ENCODE measurements at regions not wholly inside any gene's neighbourhood (a gene's known extent, or its start where the extent isn't known, plus 50 kb on each side); places are given as distances from the start of the nearest gene placed in this dataset.

DNA sequence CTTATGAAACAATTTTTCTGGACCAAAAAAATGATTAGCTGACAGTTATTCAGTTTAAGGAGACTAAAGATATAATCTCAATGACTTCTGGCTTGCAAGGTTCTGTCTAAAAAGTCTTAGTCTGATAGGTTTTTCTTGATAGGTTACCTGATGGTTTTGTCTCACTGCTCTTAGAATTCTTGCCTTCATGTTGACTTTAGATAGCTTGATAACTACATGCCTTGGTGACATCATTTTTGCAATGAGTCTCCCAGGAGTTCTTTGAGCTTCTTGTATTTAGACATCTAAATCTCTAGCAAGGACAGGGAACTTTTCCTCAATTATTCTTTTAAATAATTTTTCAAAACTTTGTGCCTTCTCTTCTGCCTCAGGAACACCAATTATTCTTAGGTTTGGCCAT is 1965.3 kb downstream of the ARAP2 start:
- TF ChIP-seq, protein P1, sequence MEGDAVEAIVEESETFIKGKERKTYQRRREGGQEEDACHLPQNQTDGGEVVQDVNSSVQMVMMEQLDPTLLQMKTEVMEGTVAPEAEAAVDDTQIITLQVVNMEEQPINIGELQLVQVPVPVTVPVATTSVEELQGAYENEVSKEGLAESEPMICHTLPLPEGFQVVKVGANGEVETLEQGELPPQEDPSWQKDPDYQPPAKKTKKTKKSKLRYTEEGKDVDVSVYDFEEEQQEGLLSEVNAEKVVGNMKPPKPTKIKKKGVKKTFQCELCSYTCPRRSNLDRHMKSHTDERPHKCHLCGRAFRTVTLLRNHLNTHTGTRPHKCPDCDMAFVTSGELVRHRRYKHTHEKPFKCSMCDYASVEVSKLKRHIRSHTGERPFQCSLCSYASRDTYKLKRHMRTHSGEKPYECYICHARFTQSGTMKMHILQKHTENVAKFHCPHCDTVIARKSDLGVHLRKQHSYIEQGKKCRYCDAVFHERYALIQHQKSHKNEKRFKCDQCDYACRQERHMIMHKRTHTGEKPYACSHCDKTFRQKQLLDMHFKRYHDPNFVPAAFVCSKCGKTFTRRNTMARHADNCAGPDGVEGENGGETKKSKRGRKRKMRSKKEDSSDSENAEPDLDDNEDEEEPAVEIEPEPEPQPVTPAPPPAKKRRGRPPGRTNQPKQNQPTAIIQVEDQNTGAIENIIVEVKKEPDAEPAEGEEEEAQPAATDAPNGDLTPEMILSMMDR (IDR thresholded peaks at IDR 0.05), result no peak
- TF ChIP-seq POLR2A (IDR thresholded peaks at IDR 0.05), result no peak

Data from adrenal gland (tissue), 5 donors.